ENCODE measurements at regions not wholly inside any gene's neighbourhood (a gene's known extent, or its start where the extent isn't known, plus 50 kb on each side); places are given as distances from the start of the nearest gene placed in this dataset.

GRCh38 chrX:97938706-97939105 is 1055.0 kb downstream of the RPA4 start:
- no peak for TF ChIP-seq CTCF (IDR thresholded peaks at IDR 0.05)
- TF ChIP-seq POLR2A (IDR thresholded peaks at IDR 0.05), result no peak
- 44% methylated on average over 1 of the region's 1 CpG; no CpG with 5 or more reads in 1 of the 2 donors for WGBS, 2 donors
- no peak for DNase-seq
- intact Hi-C loops (cut with DNase I), result no loop called here
- H3K27ac ChIP-seq, result no peak overlapping the region
- no peaks in the 10 kb centered on the region for H3K36me3 ChIP-seq (replicated peaks in 1 of 2; ENCODE audit: insufficient read depth in 1 of 2, low read depth in 2 of 2)
- no peaks in the 10 kb centered on the region for H3K27me3 ChIP-seq
- H3K4me1 ChIP-seq, result no peaks in the 10 kb centered on the region
- no peak for ATAC-seq
- no peak overlapping the region for H3K4me3 ChIP-seq
- no peaks in the 10 kb centered on the region for H3K9me3 ChIP-seq

- Histone ChIP-seq H3K4me3 (no peak overlapping the region), H3K27ac (no peak overlapping the region), H3K36me3 (replicated peaks in 1 of 2; ENCODE audit: insufficient read depth in 1 of 2, low read depth in 2 of 2) (no peaks in the 10 kb centered on the region), H3K4me1 (no peaks in the 10 kb centered on the region), H3K27me3 (no peaks in the 10 kb centered on the region), H3K9me3 (no peaks in the 10 kb centered on the region)
- TF ChIP-seq POLR2A (IDR thresholded peaks at IDR 0.05) (no peak), CTCF (IDR thresholded peaks at IDR 0.05) (no peak)
- ATAC-seq (no peak), DNase-seq (no peak)
- 39 to 43% methylated on average over 6 of the region's 7 CpGs for WGBS, 2 donors
- intact Hi-C loops (cut with DNase I), result no loop called here
Observed at GRCh38 chrX:97968376-97969163, 1084.9 kb downstream of the RPA4 start.

- Histone ChIP-seq H3K27ac (no peak overlapping the region), H3K4me3 (no peak overlapping the region), H3K36me3 (replicated peaks in 1 of 2; ENCODE audit: insufficient read depth in 1 of 2, low read depth in 2 of 2) (no peaks in the 10 kb centered on the region), H3K9me3 (no peaks in the 10 kb centered on the region), H3K27me3 (no peaks in the 10 kb centered on the region), H3K4me1 (no peaks in the 10 kb centered on the region)
- ATAC-seq (no peak), DNase-seq (no peak)
- WGBS, 2 donors, result 34 to 37% methylated on average over 4 of the region's 4 CpGs
- intact Hi-C loops (cut with DNase I), result no loop called here
- TF ChIP-seq CTCF (IDR thresholded peaks at IDR 0.05) (no peak), POLR2A (IDR thresholded peaks at IDR 0.05) (no peak)
Observed at GRCh38 chrX:97984641-97985040, 1100.9 kb downstream of the RPA4 start.

GRCh38 chrX:97985096-97985495 is 1101.4 kb downstream of the RPA4 start:
- WGBS, 2 donors, result 38 to 42% methylated on average over 4 of the region's 4 CpGs

More at GRCh38 chrX:97985096-97985495, 1101.4 kb downstream of the RPA4 start:
- ATAC-seq (no peak), DNase-seq (no peak)
- H3K36me3 ChIP-seq (replicated peaks in 1 of 2; ENCODE audit: insufficient read depth in 1 of 2, low read depth in 2 of 2), result no peaks in the 10 kb centered on the region
- intact Hi-C loops (cut with DNase I), result no loop called here
- no peaks in the 10 kb centered on the region for H3K4me1 ChIP-seq
- no peak overlapping the region for H3K4me3 ChIP-seq
- H3K9me3 ChIP-seq, result no peaks in the 10 kb centered on the region
- no peak for TF ChIP-seq CTCF (IDR thresholded peaks at IDR 0.05)
- no peak for TF ChIP-seq POLR2A (IDR thresholded peaks at IDR 0.05)
- H3K27ac ChIP-seq, result no peak overlapping the region
- no peaks in the 10 kb centered on the region for H3K27me3 ChIP-seq
